Panc1 (cell line): ENCODE measurements at regions not wholly inside any gene's neighbourhood (a gene's known extent, or its start where the extent isn't known, plus 50 kb on each side); places are given as distances from the start of the nearest gene placed in this dataset.

Experiments
- ATAC-seq: fragments of 200-7000 bp; cut with Tn5 transposase; 2 replicates; pipeline ENCODE4 v1.9.1; 2020; ENCODE audit warnings: mild to moderate bottlenecking, moderate library complexity
- BruUV-seq: library from RNA; stranded (reverse); fragments of 400-500 nt; replicated peaks from 2 replicates; lab custom pipeline; 2021; lab: Mats Ljungman, UMichigan
- CTCF ChIA-PET: fragments of 300-600 bp; sonication (Branson Sonifier 250); formaldehyde crosslinking; loops from one replicate; lab custom pipeline; 2022; ENCODE audit warnings: antibody characterized with exemption; lab: Charles Lee
- POLR2A ChIA-PET: fragments of 300-600 bp; sonication (Branson Sonifier 250); formaldehyde crosslinking; loops from one replicate; lab custom pipeline; 2022; ENCODE audit warnings: antibody characterized with exemption; lab: Charles Lee
- DNase-seq: peaks from one replicate; pipeline ENCODE4 v3.0.0-alpha.2; 2010; ENCODE audit warnings: low read depth, low spot score
- H3K27ac ChIP-seq: 2 replicates; pipeline ENCODE4 v1.5.1; 2011; ENCODE audit warnings: mild to moderate bottlenecking, low read length, inconsistent platforms
- H3K27me3 ChIP-seq: fragments of 200-500 bp; sonication (Bioruptor generic); 2 replicates; pipeline ENCODE4 v1.6.0; 2014; ENCODE audit warnings: low read length, inconsistent platforms; ENCODE audit not compliant: control insufficient read depth, insufficient read depth
- H3K36me3 ChIP-seq: fragments of 200-500 bp; sonication (Bioruptor generic); 2 replicates; pipeline ENCODE4 v1.5.1; 2014; ENCODE audit warnings: inconsistent platforms, mild to moderate bottlenecking, low read length, moderate library complexity; ENCODE audit not compliant: control insufficient read depth, insufficient read depth
- H3K4me1 ChIP-seq: 2 replicates; pipeline ENCODE4 v1.5.1; 2011; ENCODE audit warnings: inconsistent platforms, mild to moderate bottlenecking, low read length, moderate library complexity; ENCODE audit not compliant: control insufficient read depth, insufficient read depth
- H3K4me3 ChIP-seq, 2 experiments: 2 replicates each; pipeline ENCODE4 v1.5.1; 2011 to 2012; ENCODE audit warnings: low read depth in 2 of 2, low read length in 2 of 2, mild to moderate bottlenecking in 2 of 2, inconsistent platforms in 1 of 2, moderate library complexity in 1 of 2
- H3K9me3 ChIP-seq: fragments of 200-500 bp; sonication (Bioruptor generic); 2 replicates; pipeline ENCODE4 v1.5.1; 2014; ENCODE audit warnings: low read depth, mild to moderate bottlenecking, inconsistent platforms, low read length, moderate library complexity; ENCODE audit not compliant: control insufficient read depth, insufficient read depth
- POLR2AphosphoS5 ChIP-seq: IDR thresholded peaks from 2 replicates; pipeline ENCODE4 v1.6.1; 2012; ENCODE audit warnings: mild to moderate bottlenecking, low read depth, low read length, moderate library complexity
- SIN3A ChIP-seq: IDR thresholded peaks from 2 replicates; pipeline ENCODE4 v1.6.1; 2012; ENCODE audit warnings: low read depth, mild to moderate bottlenecking, low read length, moderate library complexity, borderline replicate concordance; ENCODE audit not compliant: insufficient read depth
- TCF7L2 ChIP-seq: IDR thresholded peaks from 2 replicates; pipeline ENCODE4 v1.6.1; 2011; ENCODE audit warnings: mild to moderate bottlenecking, low read depth, low read length, inconsistent platforms
- in situ Hi-C: cut with HindIII; loops from 2 replicates; pipeline ENCODE4 v1.10.0; 2016; ENCODE audit warnings: low sequenced_read_pairs, low pct_unique_long_range_greater_than_20kb
- intact Hi-C: fragments of 100-400 bp; cut with micrococcal nuclease; formaldehyde crosslinking; loops from one replicate; pipeline ENCODE4 v1.10.0; 2022; ENCODE audit not compliant: unreplicated experiment
- TF ChIP-seq, protein P1 (sequence below): fragments of 450-650 bp; IDR thresholded peaks from 2 replicates; pipeline ENCODE4 v1.5.1; 2017; ENCODE audit warnings: mild to moderate bottlenecking
- TF ChIP-seq, protein P2 (sequence below), 2 experiments: IDR thresholded peaks; 2 replicates each; pipeline ENCODE4 v1.6.1; 2011 to 2012; ENCODE audit warnings: low read depth in 2 of 2, control low read depth in 1 of 2, low read length in 1 of 2, mild to moderate bottlenecking in 1 of 2, moderate library complexity in 1 of 2; ENCODE audit not compliant: insufficient read depth in 1 of 2

DNA sequence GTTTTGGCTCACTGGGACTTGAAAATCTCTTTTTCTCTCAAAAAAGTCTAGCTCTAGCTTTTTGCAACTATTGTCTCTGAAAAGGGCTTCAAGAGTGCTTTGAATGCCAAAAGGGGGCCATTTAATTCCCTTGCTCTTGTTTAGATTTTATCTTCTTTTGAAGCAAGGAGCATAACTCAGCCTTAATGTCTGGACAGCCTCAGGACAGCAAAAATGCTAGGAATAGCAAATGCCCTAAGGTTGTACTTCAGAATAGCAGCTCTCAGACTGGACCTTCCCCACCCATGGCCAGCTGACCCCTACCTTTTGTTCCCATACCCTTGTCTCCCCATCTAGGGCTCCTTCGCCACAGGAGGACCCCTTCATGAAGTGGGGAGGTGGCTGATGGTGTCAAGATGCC lies 121.4 kb downstream of the KCNK1 start:
- POLR2A ChIA-PET, result no interaction called here
- no TSS peak for BruUV-seq
- TF ChIP-seq, protein P1, sequence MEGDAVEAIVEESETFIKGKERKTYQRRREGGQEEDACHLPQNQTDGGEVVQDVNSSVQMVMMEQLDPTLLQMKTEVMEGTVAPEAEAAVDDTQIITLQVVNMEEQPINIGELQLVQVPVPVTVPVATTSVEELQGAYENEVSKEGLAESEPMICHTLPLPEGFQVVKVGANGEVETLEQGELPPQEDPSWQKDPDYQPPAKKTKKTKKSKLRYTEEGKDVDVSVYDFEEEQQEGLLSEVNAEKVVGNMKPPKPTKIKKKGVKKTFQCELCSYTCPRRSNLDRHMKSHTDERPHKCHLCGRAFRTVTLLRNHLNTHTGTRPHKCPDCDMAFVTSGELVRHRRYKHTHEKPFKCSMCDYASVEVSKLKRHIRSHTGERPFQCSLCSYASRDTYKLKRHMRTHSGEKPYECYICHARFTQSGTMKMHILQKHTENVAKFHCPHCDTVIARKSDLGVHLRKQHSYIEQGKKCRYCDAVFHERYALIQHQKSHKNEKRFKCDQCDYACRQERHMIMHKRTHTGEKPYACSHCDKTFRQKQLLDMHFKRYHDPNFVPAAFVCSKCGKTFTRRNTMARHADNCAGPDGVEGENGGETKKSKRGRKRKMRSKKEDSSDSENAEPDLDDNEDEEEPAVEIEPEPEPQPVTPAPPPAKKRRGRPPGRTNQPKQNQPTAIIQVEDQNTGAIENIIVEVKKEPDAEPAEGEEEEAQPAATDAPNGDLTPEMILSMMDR, result no peak
- TF ChIP-seq POLR2AphosphoS5, result no peak
- TF ChIP-seq SIN3A, result no peak
- TF ChIP-seq, protein P2, sequence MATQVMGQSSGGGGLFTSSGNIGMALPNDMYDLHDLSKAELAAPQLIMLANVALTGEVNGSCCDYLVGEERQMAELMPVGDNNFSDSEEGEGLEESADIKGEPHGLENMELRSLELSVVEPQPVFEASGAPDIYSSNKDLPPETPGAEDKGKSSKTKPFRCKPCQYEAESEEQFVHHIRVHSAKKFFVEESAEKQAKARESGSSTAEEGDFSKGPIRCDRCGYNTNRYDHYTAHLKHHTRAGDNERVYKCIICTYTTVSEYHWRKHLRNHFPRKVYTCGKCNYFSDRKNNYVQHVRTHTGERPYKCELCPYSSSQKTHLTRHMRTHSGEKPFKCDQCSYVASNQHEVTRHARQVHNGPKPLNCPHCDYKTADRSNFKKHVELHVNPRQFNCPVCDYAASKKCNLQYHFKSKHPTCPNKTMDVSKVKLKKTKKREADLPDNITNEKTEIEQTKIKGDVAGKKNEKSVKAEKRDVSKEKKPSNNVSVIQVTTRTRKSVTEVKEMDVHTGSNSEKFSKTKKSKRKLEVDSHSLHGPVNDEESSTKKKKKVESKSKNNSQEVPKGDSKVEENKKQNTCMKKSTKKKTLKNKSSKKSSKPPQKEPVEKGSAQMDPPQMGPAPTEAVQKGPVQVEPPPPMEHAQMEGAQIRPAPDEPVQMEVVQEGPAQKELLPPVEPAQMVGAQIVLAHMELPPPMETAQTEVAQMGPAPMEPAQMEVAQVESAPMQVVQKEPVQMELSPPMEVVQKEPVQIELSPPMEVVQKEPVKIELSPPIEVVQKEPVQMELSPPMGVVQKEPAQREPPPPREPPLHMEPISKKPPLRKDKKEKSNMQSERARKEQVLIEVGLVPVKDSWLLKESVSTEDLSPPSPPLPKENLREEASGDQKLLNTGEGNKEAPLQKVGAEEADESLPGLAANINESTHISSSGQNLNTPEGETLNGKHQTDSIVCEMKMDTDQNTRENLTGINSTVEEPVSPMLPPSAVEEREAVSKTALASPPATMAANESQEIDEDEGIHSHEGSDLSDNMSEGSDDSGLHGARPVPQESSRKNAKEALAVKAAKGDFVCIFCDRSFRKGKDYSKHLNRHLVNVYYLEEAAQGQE (IDR thresholded peaks at IDR 0.05; ENCODE audit: insufficient read depth in 1 of 2, low read depth in 2 of 2, low read length in 1 of 2), result no peak
- TF ChIP-seq TCF7L2, result no peak

DNA sequence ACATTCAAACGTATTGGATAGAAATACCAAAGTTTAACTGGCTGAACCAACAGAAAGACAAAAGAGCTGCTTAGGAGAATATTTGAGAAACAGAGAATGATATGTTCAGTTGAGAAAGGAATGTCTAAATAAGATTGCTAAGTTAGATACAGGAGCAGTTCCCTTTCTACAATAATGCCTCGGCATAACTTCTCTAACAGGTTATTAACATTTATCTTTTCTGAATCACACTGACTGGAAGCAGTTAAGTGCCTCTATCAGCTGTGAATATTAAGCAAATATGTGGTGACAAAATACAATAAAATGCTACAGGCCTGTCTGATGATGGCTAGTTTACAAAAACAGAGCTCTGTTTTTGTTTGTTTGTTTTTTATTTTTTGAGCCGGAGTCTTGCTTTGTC lies 121.9 kb downstream of the KCNK1 start:
- BruUV-seq, result no TSS peak
- no peaks in the 10 kb centered on the region for H3K4me1 ChIP-seq
- POLR2A ChIA-PET, result no interaction called here
- in situ Hi-C loops (no loop called here), intact Hi-C loops (no loop called here)
- no peaks in the 10 kb centered on the region for H3K9me3 ChIP-seq
- ATAC-seq (no peak), DNase-seq (no peak)
- no peak overlapping the region for H3K27ac ChIP-seq
- no peak overlapping the region for H3K4me3 ChIP-seq
- CTCF ChIA-PET, result no interaction called here
- no peak for TF ChIP-seq POLR2AphosphoS5
- TF ChIP-seq, protein P1, result no peak
- TF ChIP-seq TCF7L2, result no peak
- TF ChIP-seq, protein P2 (IDR thresholded peaks at IDR 0.05; ENCODE audit: insufficient read depth in 1 of 2, low read depth in 2 of 2, low read length in 1 of 2), result no peak
- no peak for TF ChIP-seq SIN3A
- H3K27me3 ChIP-seq, result peaks cover 6% of the 10 kb centered on the region; the same call in 1 of the 2 replicates
- no peaks in the 10 kb centered on the region for H3K36me3 ChIP-seq

More for the DNA sequence above, 121.4 kb downstream of the KCNK1 start:
- Histone ChIP-seq H3K36me3 (no peaks in the 10 kb centered on the region), H3K4me3 (no peak overlapping the region), H3K4me1 (no peaks in the 10 kb centered on the region), H3K27ac (no peak overlapping the region), H3K27me3 (peaks cover 6% of the 10 kb centered on the region; the same call in 1 of the 2 replicates), H3K9me3 (no peaks in the 10 kb centered on the region)
- intact Hi-C loops (no loop called here), in situ Hi-C loops (no loop called here)
- DNase-seq, result no peak
- CTCF ChIA-PET, result no interaction called here
- no peak for ATAC-seq
